H9 (cell line): ENCODE measurements at regions not wholly inside any gene's neighbourhood (a gene's known extent, or its start where the extent isn't known, plus 50 kb on each side); places are given as distances from the start of the nearest gene placed in this dataset.

Experiments
- DNase-seq: peaks from one replicate; pipeline ENCODE4 v3.0.0-alpha.2; 2017
- H2AFZ ChIP-seq: one replicate; pipeline ENCODE4 v1.6.1; 2013; ENCODE audit warnings: mild to moderate bottlenecking, low read length, control low read depth, moderate library complexity
- H2AK5ac ChIP-seq: 2 replicates; pipeline ENCODE4 v1.6.1; 2013; ENCODE audit warnings: low read length, control low read depth, mixed read lengths; ENCODE audit not compliant: insufficient read length
- H2BK120ac ChIP-seq: one replicate; pipeline ENCODE4 v1.6.1; 2013; ENCODE audit warnings: low read depth, mild to moderate bottlenecking, low read length, control low read depth, inconsistent platforms; ENCODE audit not compliant: poor library complexity, severe bottlenecking
- H2BK12ac ChIP-seq: 2 replicates; pipeline ENCODE4 v1.6.1; 2013; ENCODE audit warnings: low read length, control low read depth, mixed read lengths, low read depth; ENCODE audit not compliant: insufficient read length
- H2BK15ac ChIP-seq: 2 replicates; pipeline ENCODE4 v1.6.1; 2013; ENCODE audit warnings: low read depth, low read length, control low read depth
- H2BK20ac ChIP-seq: one replicate; pipeline ENCODE4 v1.6.1; 2013; ENCODE audit warnings: low read depth, mild to moderate bottlenecking, low read length, control low read depth, inconsistent platforms; ENCODE audit not compliant: poor library complexity, severe bottlenecking
- H2BK5ac ChIP-seq: 2 replicates; pipeline ENCODE4 v1.6.1; 2013; ENCODE audit warnings: low read length, control low read depth, mixed read lengths; ENCODE audit not compliant: insufficient read length
- H3K14ac ChIP-seq: 2 replicates; pipeline ENCODE4 v1.6.1; 2013; ENCODE audit warnings: low read length, control low read depth; ENCODE audit not compliant: insufficient read depth
- H3K18ac ChIP-seq: 2 replicates; pipeline ENCODE4 v1.6.1; 2013; ENCODE audit warnings: low read depth, mild to moderate bottlenecking, mixed read lengths, low read length, control low read depth; ENCODE audit not compliant: insufficient read length
- H3K23ac ChIP-seq: 2 replicates; pipeline ENCODE4 v1.6.1; 2013; ENCODE audit warnings: low read length, control low read depth, mixed read lengths, low read depth; ENCODE audit not compliant: insufficient read length
- H3K23me2 ChIP-seq: 2 replicates; pipeline ENCODE4 v1.6.1; 2013; ENCODE audit warnings: low read depth, mild to moderate bottlenecking, mixed read lengths, low read length, control low read depth; ENCODE audit not compliant: insufficient read length, poor library complexity, severe bottlenecking
- H3K27ac ChIP-seq: 2 replicates; pipeline ENCODE4 v1.5.1; 2013; ENCODE audit warnings: low read length, control low read depth, mixed read lengths, low read depth; ENCODE audit not compliant: insufficient read length
- H3K27me3 ChIP-seq: 2 replicates; pipeline ENCODE4 v1.6.1; 2013; ENCODE audit warnings: low read length, control low read depth, inconsistent platforms; ENCODE audit not compliant: insufficient read depth
- H3K4ac ChIP-seq: 2 replicates; pipeline ENCODE4 v1.6.1; 2013; ENCODE audit warnings: low read depth, mild to moderate bottlenecking, control low read depth, inconsistent platforms, low read length, moderate library complexity
- H3K4me1 ChIP-seq: 2 replicates; pipeline ENCODE4 v1.6.1; 2013; ENCODE audit warnings: low read length, control low read depth, inconsistent platforms; ENCODE audit not compliant: insufficient read depth
- H3K4me2 ChIP-seq: 2 replicates; pipeline ENCODE4 v1.6.1; 2013; ENCODE audit warnings: low read length, control low read depth, mixed read lengths; ENCODE audit not compliant: insufficient read length, insufficient read depth
- H3K56ac ChIP-seq: 2 replicates; pipeline ENCODE4 v1.6.1; 2013; ENCODE audit warnings: low read depth, mild to moderate bottlenecking, mixed read lengths, low read length, control low read depth; ENCODE audit not compliant: insufficient read length
- H3K79me1 ChIP-seq: 2 replicates; pipeline ENCODE4 v1.6.1; 2013; ENCODE audit warnings: low read depth, mild to moderate bottlenecking, moderate library complexity, low read length, control low read depth, inconsistent platforms; ENCODE audit not compliant: insufficient read depth, poor library complexity, severe bottlenecking
- H3K79me2 ChIP-seq: 2 replicates; pipeline ENCODE4 v1.6.1; 2013; ENCODE audit warnings: low read length, control low read depth, inconsistent platforms; ENCODE audit not compliant: insufficient read depth
- H3K9ac ChIP-seq: 2 replicates; pipeline ENCODE4 v1.6.1; 2013; ENCODE audit warnings: low read length, control low read depth, mixed read lengths; ENCODE audit not compliant: insufficient read length; ENCODE audit errors: extremely low read depth
- H3K9me3 ChIP-seq: one replicate; pipeline ENCODE4 v1.6.1; 2013; ENCODE audit warnings: low read depth, low read length, inconsistent platforms; ENCODE audit not compliant: control insufficient read depth
- H3T11ph ChIP-seq: one replicate; pipeline ENCODE4 v1.6.1; 2013; ENCODE audit warnings: mild to moderate bottlenecking, low read length, control low read depth, inconsistent platforms
- H4K20me1 ChIP-seq: one replicate; pipeline ENCODE4 v1.6.1; 2013; ENCODE audit not compliant: control insufficient read depth, insufficient read length, insufficient read depth
- H4K5ac ChIP-seq: 2 replicates; pipeline ENCODE4 v1.6.1; 2013; ENCODE audit warnings: low read depth, mild to moderate bottlenecking, mixed read lengths, low read length, control low read depth; ENCODE audit not compliant: insufficient read length
- H4K8ac ChIP-seq: replicated peaks from 2 replicates; pipeline ENCODE4 v1.6.1; 2013; ENCODE audit warnings: low read length, control low read depth, mixed read lengths, low read depth; ENCODE audit not compliant: insufficient read length
- H4K91ac ChIP-seq: 2 replicates; pipeline ENCODE4 v1.6.1; 2013; ENCODE audit warnings: low read depth, mild to moderate bottlenecking, moderate library complexity, mixed read lengths, low read length, control low read depth; ENCODE audit not compliant: insufficient read length
- H3K27ac Mint-ChIP-seq, 3 experiments: 2 replicates in 2 of 3; 3 replicates in 1 of 3; pipeline ENCODE4 v1.8.0; 2020 to 2021; ENCODE audit warnings: mixed read lengths in 3 of 3, mild to moderate bottlenecking in 1 of 3, moderate library complexity in 1 of 3
- H3K27me3 Mint-ChIP-seq: 2 replicates; pipeline ENCODE4 v1.8.0; 2021; ENCODE audit warnings: low read depth, mild to moderate bottlenecking, moderate library complexity, mixed read lengths
- H3K36me3 Mint-ChIP-seq, 3 experiments: 2 replicates in 2 of 3; 3 replicates in 1 of 3; pipeline ENCODE4 v1.8.0; 2020 to 2021; ENCODE audit warnings: low read depth in 3 of 3, mixed read lengths in 3 of 3; ENCODE audit not compliant: insufficient read depth in 1 of 3
- H3K4me1 Mint-ChIP-seq, 2 experiments: 2 replicates each; pipeline ENCODE4 v1.8.0; 2020; ENCODE audit warnings: mixed read lengths in 2 of 2
- H3K4me3 Mint-ChIP-seq, 2 experiments: 2 replicates in 1 of 2; 3 replicates in 1 of 2; pipeline ENCODE4 v1.8.0; 2020 to 2021; ENCODE audit warnings: mild to moderate bottlenecking in 2 of 2, mixed read lengths in 2 of 2, moderate library complexity in 1 of 2
- H3K9me3 Mint-ChIP-seq, 2 experiments: 2 replicates in 1 of 2; 3 replicates in 1 of 2; pipeline ENCODE4 v1.8.0; 2020; ENCODE audit warnings: mild to moderate bottlenecking in 2 of 2, mixed read lengths in 2 of 2, moderate library complexity in 1 of 2
- CTCF ChIP-seq: fragments of 200-600 bp; sonication (generic); conservative IDR thresholded peaks from 3 replicates; pipeline ENCODE4 v1.8.0; 2021; ENCODE audit warnings: antibody characterized with exemption, mild to moderate bottlenecking
- WGBS: extraction: QIAGEN DNeasy Blood & Tissue Kit; methylation state at CpG from one replicate; pipeline ENCODE4 v1.1.7; 2013; ENCODE audit warnings: missing lambda C conversion rate, low lambda C conversion rate, mixed read lengths; ENCODE audit not compliant: insufficient read length; ENCODE audit errors: extremely low coverage; 5-methylcytosine and 5-hydroxymethylcytosine counted together

GRCh38 chr7:67713451-67714056, 716.9 kb downstream of the TYW1 start:
- no CpG with 5 or more reads among the region's 13 CpGs for WGBS
- Histone ChIP-seq H3K18ac (no peak overlapping the region), H4K5ac (no peak overlapping the region), H3K4me1 (no peaks in the 10 kb centered on the region), H3K4ac (no peak overlapping the region), H3K9ac (no peak overlapping the region), H2AFZ (no peak overlapping the region), H4K20me1 (no peaks in the 10 kb centered on the region), H3K27me3 (no peaks in the 10 kb centered on the region), H3K9me3 (peaks cover 4% of the 10 kb centered on the region), H3K56ac (no peak overlapping the region), H4K91ac (no peak overlapping the region), H2BK120ac (no peak overlapping the region), H4K8ac (no peak overlapping the region), H2AK5ac (no peak overlapping the region), H3K14ac (no peak overlapping the region), H3K4me2 (no peak overlapping the region), H2BK20ac (no peak overlapping the region), H2BK5ac (no peak overlapping the region), H3K27ac (no peak overlapping the region), H2BK15ac (no peak overlapping the region), H3K79me1 (no peaks in the 10 kb centered on the region), H3T11ph (no peak overlapping the region), H3K23me2 (no peaks in the 10 kb centered on the region), H3K23ac (no peak overlapping the region), H2BK12ac (no peak overlapping the region), H3K79me2 (no peaks in the 10 kb centered on the region)
- Mint-ChIP-seq H3K27me3 (no peaks in the 10 kb centered on the region; the same call in 1 of the 2 replicates), H3K36me3 (peaks cover 0 to 16% (median 10%) of the 10 kb centered on the region in 3 experiments; a peak in 4 of 7 replicates), H3K9me3 (peaks cover 11 to 18% of the 10 kb centered on the region in 2 experiments; a peak in 4 of 5 replicates), H3K27ac (no peak overlapping the region), H3K4me3 (no peak overlapping the region), H3K4me1 (peaks cover 5 to 13% of the 10 kb centered on the region in 2 experiments)
- TF ChIP-seq CTCF = no peak
- DNase-seq = no peak
